ENCODE measurements at regions not wholly inside any gene's neighbourhood (a gene's known extent, or its start where the extent isn't known, plus 50 kb on each side); places are given as distances from the start of the nearest gene placed in this dataset.
A peak's percentile ranks its signal among the peaks of the same experiment; 100 is the strongest.

DNA sequence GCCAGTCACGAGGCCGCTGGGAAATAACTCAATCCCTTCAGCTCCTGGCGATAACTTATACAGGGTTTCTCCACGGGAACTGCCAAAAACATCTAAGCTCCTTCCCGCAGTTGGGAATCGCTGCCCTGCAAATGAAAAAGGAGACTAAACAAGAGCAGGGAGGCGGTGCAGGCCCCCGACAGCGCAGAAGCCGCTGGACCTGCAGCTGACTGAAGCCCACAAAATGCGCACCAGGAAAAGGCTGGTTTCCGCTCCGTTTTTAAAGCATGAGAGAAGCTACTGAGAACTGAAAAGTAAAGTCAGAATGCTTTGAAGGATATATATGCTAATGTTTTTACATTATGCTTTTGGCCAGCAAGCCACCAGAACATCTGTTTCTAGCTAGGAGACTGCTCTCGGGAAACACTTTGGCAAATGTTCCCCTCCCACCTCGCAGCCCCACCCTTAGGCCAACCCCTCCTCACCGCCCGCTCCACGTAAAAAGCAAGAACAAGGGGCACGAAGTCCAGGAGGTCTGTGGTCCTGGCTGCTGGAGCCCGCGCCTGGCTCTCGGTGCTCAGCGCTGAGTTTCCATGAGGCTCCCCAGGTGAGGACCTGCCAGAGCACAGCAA lies 90.5 kb downstream of the SOD2 start:
- Histone ChIP-seq H3K4me1 (no peaks in the 10 kb centered on the region), H3K4me3 (peak overlapping the region in 1 of 2 donors; percentile 0), H3K27ac (no peak overlapping the region), H3K27me3 (no peaks in the 10 kb centered on the region), H3K9me3 (no peaks in the 10 kb centered on the region), H3K36me3 (ENCODE audit: low read depth, missing control alignments) (no peaks in the 10 kb centered on the region)
- 42 to 63% methylated on average over 23 of the region's 23 CpGs for WGBS, 2 donors
- intact Hi-C loops (cut with DNase I; ENCODE audit: low total_unique reads), result no loop called here
- peak; percentile 16 for DNase-seq
- TF ChIP-seq, protein P1, sequence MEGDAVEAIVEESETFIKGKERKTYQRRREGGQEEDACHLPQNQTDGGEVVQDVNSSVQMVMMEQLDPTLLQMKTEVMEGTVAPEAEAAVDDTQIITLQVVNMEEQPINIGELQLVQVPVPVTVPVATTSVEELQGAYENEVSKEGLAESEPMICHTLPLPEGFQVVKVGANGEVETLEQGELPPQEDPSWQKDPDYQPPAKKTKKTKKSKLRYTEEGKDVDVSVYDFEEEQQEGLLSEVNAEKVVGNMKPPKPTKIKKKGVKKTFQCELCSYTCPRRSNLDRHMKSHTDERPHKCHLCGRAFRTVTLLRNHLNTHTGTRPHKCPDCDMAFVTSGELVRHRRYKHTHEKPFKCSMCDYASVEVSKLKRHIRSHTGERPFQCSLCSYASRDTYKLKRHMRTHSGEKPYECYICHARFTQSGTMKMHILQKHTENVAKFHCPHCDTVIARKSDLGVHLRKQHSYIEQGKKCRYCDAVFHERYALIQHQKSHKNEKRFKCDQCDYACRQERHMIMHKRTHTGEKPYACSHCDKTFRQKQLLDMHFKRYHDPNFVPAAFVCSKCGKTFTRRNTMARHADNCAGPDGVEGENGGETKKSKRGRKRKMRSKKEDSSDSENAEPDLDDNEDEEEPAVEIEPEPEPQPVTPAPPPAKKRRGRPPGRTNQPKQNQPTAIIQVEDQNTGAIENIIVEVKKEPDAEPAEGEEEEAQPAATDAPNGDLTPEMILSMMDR (IDR thresholded peaks at IDR 0.05), result no peak
- no peak for TF ChIP-seq POLR2A (IDR thresholded peaks at IDR 0.05)

DNA sequence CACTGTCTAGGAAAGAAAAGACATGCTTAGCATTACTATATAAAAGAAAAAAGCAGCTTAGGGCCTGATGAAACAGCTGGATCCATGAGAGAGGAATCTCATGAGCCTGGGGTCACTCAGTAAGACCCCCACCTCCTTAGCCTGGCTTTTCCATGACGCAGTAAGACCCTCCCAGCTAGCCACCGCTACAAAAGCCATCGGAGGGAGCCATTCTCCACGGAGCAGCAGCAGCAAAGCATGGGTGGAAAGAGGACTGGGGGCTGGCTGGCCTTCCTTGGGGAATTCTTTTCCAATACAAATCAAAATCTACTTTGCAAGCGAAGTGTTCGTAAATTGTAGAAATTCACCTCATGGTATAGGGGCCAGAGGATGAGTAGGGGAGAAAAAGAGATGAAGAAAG lies 91.8 kb downstream of the SOD2 start:
- 82 to 90% methylated on average over 6 of the region's 6 CpGs for WGBS, 2 donors
- DNase-seq, result no peak
- no peaks in the 10 kb centered on the region for H3K4me1 ChIP-seq
- H3K36me3 ChIP-seq (ENCODE audit: low read depth, missing control alignments), result no peaks in the 10 kb centered on the region
- TF ChIP-seq POLR2A (IDR thresholded peaks at IDR 0.05), result no peak
- no peaks in the 10 kb centered on the region for H3K9me3 ChIP-seq
- H3K27ac ChIP-seq, result no peak overlapping the region
- no peaks in the 10 kb centered on the region for H3K27me3 ChIP-seq
- intact Hi-C loops (cut with DNase I; ENCODE audit: low total_unique reads), result no loop called here
- no peak overlapping the region for H3K4me3 ChIP-seq

DNA sequence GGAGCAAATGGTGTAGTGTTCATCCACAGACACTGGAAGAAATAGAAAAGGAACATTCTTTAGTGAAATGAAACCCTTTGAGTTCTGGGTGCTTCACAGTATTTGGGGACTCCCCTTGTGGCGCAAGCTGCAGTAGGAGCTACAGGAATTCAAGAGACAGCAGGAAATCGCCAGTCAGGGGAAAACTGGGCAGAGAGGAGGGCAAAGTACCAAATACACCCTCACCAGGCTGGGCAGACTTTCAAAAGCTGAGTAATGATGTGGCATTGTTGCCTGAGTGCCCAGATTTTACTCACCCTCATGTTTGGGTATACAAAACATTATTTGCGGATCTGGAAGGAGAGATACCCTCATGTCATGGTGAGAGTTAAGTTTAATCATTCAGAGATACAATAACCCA lies 97.9 kb downstream of the SOD2 start:
- TF ChIP-seq POLR2A (IDR thresholded peaks at IDR 0.05), result no peak
- TF ChIP-seq, protein P1 (IDR thresholded peaks at IDR 0.05), result no peak
- 79 to 83% methylated on average over 3 of the region's 3 CpGs for WGBS, 2 donors
- Histone ChIP-seq H3K4me1 (no peaks in the 10 kb centered on the region), H3K27me3 (no peaks in the 10 kb centered on the region), H3K4me3 (no peak overlapping the region), H3K36me3 (ENCODE audit: low read depth, missing control alignments) (no peaks in the 10 kb centered on the region), H3K9me3 (no peaks in the 10 kb centered on the region), H3K27ac (no peak overlapping the region)
- intact Hi-C loops (cut with DNase I; ENCODE audit: low total_unique reads), result no loop called here
- no peak for DNase-seq

DNA sequence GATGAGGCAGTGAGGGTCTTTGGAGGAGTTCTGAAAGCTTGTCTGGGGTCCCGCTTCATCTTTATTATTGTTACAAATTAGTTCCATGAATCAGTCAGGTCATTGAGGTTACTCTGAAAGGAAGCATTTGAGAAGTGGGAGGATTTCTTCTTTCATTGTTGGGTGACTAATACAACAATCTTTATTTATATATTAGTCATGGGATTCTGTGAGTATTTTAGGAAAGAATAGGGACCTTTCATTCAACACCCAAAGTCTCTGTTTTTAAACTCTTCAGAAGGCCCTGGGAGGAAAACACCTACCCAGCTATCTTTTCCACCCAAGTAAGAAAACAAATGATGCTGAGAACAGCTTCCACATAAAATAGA lies 98.3 kb downstream of the SOD2 start:
- intact Hi-C loops (cut with DNase I; ENCODE audit: low total_unique reads), result no loop called here
- Histone ChIP-seq H3K27ac (no peak overlapping the region), H3K4me1 (no peaks in the 10 kb centered on the region), H3K27me3 (no peaks in the 10 kb centered on the region), H3K36me3 (ENCODE audit: low read depth, missing control alignments) (no peaks in the 10 kb centered on the region), H3K9me3 (no peaks in the 10 kb centered on the region), H3K4me3 (no peak overlapping the region)
- DNase-seq, result no peak
- 33 to 61% methylated on average over 1 of the region's 1 CpG for WGBS, 2 donors
- no peak for TF ChIP-seq POLR2A (IDR thresholded peaks at IDR 0.05)

GRCh38 chr6:159594106-159594749 lies 98.8 kb downstream of the SOD2 start:
- TF ChIP-seq POLR2A (IDR thresholded peaks at IDR 0.05), result no peak
- TF ChIP-seq, protein P1 (IDR thresholded peaks at IDR 0.05), result no peak
- no peaks in the 10 kb centered on the region for H3K36me3 ChIP-seq (ENCODE audit: low read depth, missing control alignments)
- no peaks in the 10 kb centered on the region for H3K27me3 ChIP-seq
- H3K4me3 ChIP-seq, result no peak overlapping the region
- 73 to 88% methylated on average over 7 of the region's 7 CpGs for WGBS, 2 donors
- DNase-seq, result no peak
- no peak overlapping the region for H3K27ac ChIP-seq
- no peaks in the 10 kb centered on the region for H3K4me1 ChIP-seq
- intact Hi-C loops (cut with DNase I; ENCODE audit: low total_unique reads), result no loop called here
- H3K9me3 ChIP-seq, result no peaks in the 10 kb centered on the region

DNA sequence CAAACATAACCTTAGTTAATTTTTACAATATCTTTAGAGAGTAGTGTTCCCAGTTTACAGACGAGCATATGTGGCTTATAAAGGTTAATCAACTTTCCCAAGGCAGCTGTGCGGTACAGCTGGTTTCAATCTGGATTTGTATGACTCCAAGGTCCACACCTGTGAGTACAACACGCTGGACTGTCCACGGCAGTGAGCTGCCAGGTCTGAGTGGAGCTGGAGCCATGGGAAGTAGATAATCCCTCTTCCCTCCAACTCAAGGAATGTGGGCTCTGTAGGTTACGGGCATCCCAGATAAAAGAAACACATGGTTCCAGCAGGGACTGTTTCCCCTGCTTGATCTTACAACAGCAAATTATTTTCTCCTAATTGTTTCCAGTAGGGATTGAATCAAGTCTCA lies 102.2 kb downstream of the SOD2 start:
- Histone ChIP-seq H3K4me3 (no peak overlapping the region), H3K4me1 (no peaks in the 10 kb centered on the region), H3K27ac (no peak overlapping the region), H3K27me3 (no peaks in the 10 kb centered on the region), H3K9me3 (no peaks in the 10 kb centered on the region), H3K36me3 (ENCODE audit: low read depth, missing control alignments) (no peaks in the 10 kb centered on the region)
- WGBS, 2 donors, result 49 to 60% methylated on average over 5 of the region's 5 CpGs
- DNase-seq, result no peak
- TF ChIP-seq POLR2A (IDR thresholded peaks at IDR 0.05), result no peak
- TF ChIP-seq, protein P1 (IDR thresholded peaks at IDR 0.05), result no peak
- intact Hi-C loops (cut with DNase I; ENCODE audit: low total_unique reads), result no loop called here
